ENCODE measurements at regions not wholly inside any gene's neighbourhood (a gene's known extent, or its start where the extent isn't known, plus 50 kb on each side); places are given as distances from the start of the nearest gene placed in this dataset.
"Not testable (repeated sequence)": the region's sequence is repeated elsewhere in the genome, so short reads cannot be mapped to it uniquely, and the experiment has no call there.

GRCh38 chrX:4550018-4550417 is 836.6 kb upstream of the PRKX start:
- no peak overlapping the region for H3K4me3 ChIP-seq (ENCODE audit: low read depth, low read length)
- in situ Hi-C loops (cut with HindIII; ENCODE audit: low pct_ligation_motif_present, low sequenced_read_pairs), result no loop called here
- TF ChIP-seq CTCF (IDR thresholded peaks at IDR 0.05; ENCODE audit: low read depth, low read length, missing control alignments), result no peak
- no peaks in the 10 kb centered on the region for H3K36me3 ChIP-seq (replicated peaks)
- H3K27me3 ChIP-seq (replicated peaks), result no peaks in the 10 kb centered on the region
- no peak for DNase-seq
- no peak overlapping the region for H3K27ac ChIP-seq

GRCh38 chrX:4547213-4547836 is 833.9 kb upstream of the PRKX start:
- TF ChIP-seq CTCF (IDR thresholded peaks at IDR 0.05; ENCODE audit: low read depth, low read length, missing control alignments), result peak; percentile 82
- H3K4me3 ChIP-seq (ENCODE audit: low read depth, low read length), result no peak overlapping the region
- peak; percentile 11 for DNase-seq
- in situ Hi-C loops (cut with HindIII; ENCODE audit: low pct_ligation_motif_present, low sequenced_read_pairs), result no loop called here
- H3K27ac ChIP-seq, result no peak overlapping the region
- H3K36me3 ChIP-seq (replicated peaks), result no peaks in the 10 kb centered on the region
- H3K27me3 ChIP-seq (replicated peaks), result no peaks in the 10 kb centered on the region

GRCh38 chrX:4546178-4546577 is 832.7 kb upstream of the PRKX start:
- H3K4me3 ChIP-seq (ENCODE audit: low read depth, low read length); DNase-seq; H3K36me3 ChIP-seq (replicated peaks); H3K27me3 ChIP-seq (replicated peaks); H3K27ac ChIP-seq; in situ Hi-C loops (cut with HindIII; ENCODE audit: low pct_ligation_motif_present, low sequenced_read_pairs): not testable (repeated sequence)

DNA sequence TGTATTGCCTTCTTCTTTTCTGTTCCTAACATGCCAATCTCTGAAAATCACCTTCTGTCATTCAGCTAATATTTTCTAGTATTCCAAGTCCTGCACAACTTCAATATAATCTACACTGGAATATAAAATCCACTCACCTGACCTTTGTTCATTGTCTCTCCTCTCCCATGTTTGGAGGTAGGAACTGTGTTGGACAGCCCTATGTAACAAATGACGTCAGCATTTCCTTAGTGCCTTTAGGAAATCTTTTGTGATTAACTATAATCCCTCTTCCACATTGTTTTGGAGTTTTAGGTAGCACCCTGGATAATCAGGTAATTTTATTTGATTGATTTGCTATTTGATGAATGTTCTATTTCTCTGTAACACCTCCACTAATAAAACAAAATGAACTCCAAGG is 814.8 kb upstream of the PRKX start:
- in situ Hi-C loops (cut with HindIII; ENCODE audit: low pct_ligation_motif_present, low sequenced_read_pairs), result no loop called here
- no peak for TF ChIP-seq CTCF (IDR thresholded peaks at IDR 0.05; ENCODE audit: low read depth, low read length, missing control alignments)
- DNase-seq, result no peak

DNA sequence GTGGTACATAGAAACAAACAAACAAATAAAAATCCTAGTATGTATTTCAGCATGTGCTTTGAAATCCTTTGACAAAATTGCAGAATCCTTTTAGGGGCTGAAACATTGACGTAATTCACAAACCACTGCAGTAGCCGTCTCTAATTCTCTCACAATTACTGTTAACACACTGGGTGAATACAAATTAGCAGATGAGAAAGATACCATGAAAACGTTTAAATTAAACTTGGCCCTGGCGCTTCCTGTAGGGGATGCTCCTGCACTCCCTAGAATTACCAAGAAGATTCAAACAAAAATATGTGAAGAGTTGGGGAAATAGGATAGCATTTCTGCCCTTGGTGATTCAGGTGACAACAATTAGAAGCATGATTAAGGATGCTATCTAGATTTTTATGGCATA is 772.5 kb upstream of the PRKX start:
- in situ Hi-C loops (cut with HindIII; ENCODE audit: low pct_ligation_motif_present, low sequenced_read_pairs), result no loop called here
- no peak for DNase-seq

More for the DNA sequence above, 814.8 kb upstream of the PRKX start:
- H3K4me3 ChIP-seq (ENCODE audit: low read depth, low read length), result no peak overlapping the region
- H3K27ac ChIP-seq, result no peak overlapping the region
- no peaks in the 10 kb centered on the region for H3K27me3 ChIP-seq (replicated peaks)
- no peaks in the 10 kb centered on the region for H3K36me3 ChIP-seq (replicated peaks)

DNA sequence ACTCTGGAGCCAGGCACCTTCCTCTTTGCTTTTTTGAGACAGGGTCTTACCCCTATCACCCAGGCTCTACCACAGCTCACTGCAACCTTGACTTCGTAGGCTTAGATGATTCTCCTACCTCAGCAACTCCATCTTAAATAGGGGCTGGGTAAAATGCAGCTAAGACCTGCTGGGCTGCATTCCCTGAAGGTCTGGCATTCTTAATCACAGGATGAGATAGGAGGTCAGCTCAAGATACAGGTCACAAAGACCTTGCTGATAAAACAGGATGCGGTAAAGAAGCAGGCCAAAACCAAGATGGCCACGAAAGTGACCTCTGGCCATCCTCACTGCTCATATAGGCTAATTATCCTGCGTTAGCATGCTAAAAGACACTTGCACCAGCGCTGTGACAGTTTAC is 770.8 kb upstream of the PRKX start:
- no peak for TF ChIP-seq CTCF (IDR thresholded peaks at IDR 0.05; ENCODE audit: low read depth, low read length, missing control alignments)
- Histone ChIP-seq H3K4me3 (ENCODE audit: low read depth, low read length) (no peak overlapping the region), H3K27ac (no peak overlapping the region), H3K27me3 (replicated peaks) (no peaks in the 10 kb centered on the region), H3K36me3 (replicated peaks) (no peaks in the 10 kb centered on the region)
- no peak for DNase-seq
- in situ Hi-C loops (cut with HindIII; ENCODE audit: low pct_ligation_motif_present, low sequenced_read_pairs), result no loop called here

More for the DNA sequence above, 772.5 kb upstream of the PRKX start:
- no peaks in the 10 kb centered on the region for H3K36me3 ChIP-seq (replicated peaks)
- no peak overlapping the region for H3K27ac ChIP-seq
- no peaks in the 10 kb centered on the region for H3K27me3 ChIP-seq (replicated peaks)
- H3K4me3 ChIP-seq (ENCODE audit: low read depth, low read length), result no peak overlapping the region
- no peak for TF ChIP-seq CTCF (IDR thresholded peaks at IDR 0.05; ENCODE audit: low read depth, low read length, missing control alignments)

Data from brain microvascular endothelial cell (primary cell).